ENCODE measurements at regions not wholly inside any gene's neighbourhood (a gene's known extent, or its start where the extent isn't known, plus 50 kb on each side); places are given as distances from the start of the nearest gene placed in this dataset.

DNA sequence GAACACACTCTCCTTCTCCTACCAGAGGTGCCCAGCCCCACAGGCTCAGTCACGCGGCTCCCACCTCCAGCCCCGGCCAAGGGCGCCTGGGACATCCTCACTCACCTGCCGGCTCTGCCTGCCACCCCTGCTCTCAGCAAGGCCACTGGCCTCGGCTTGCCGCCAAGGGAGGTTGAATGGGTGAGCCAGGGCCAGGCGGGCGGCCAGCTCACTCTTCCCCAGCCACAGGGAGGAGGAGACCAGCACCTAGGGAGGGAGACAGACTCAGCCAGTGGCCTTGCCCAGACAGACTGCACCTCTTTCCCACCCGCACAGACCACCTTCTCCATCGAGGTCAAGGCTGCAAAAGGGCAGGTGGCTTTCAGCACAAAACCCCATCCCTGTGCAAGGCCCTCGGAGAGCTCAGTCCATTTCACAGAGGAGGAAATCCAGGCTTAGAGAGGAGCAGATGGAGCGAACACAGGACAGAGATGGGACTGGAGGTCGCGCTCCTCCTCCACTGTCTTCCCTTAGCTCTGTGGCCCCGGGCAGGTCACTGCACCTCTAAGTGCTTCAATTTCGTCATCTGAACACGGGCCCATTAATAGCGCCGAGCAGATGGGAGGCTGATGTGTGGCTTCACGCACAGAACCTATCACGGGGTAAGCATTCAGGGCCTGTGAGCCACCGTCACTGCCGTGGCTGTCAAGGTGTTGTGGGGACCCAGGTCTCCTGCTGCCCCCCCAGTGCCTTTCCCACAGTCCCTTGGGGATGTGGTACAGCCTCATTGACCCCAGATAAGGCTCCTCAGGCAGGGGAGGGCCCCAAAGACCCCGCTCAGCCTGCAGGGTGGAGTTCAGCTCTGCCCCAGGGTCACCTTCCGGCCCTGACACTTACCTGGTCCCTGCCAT lies 56.1 kb downstream of the RMI2 start:
- no peak for DNase-seq (ENCODE audit: low spot score)

DNA sequence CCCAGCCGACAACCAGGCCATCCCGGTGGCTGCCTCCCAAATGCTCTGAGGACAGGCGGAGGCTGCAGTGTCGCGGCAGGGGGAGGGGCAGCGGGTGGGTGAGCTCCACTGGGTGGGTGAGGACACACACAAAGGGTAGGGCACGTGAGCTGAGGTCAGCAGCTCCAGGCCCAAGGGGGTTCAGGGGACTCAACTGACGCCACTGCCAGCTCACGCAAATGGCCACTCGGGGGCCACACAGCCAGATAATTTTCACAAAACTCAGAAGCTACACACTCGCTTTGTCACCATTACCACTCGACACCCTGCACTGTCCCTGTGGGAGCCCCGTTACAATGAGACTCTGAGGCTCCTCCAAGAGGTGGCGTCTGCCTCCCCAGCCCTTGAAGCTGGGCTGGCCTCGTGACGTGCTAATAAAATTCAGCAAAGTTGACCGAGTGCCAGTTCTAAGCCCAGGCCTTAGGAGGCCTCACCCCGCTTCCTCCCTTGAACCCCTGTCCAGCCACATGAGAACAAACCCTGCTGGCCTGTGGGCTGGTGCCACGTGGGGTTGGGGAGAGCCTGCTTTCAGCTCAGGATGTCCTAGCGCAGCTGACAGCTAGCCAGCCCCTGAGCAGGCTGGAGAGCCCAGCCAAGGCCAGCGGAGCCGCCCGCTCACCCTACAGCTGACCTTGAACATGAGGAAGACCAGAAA lies 56.9 kb downstream of the RMI2 start:
- no peak for DNase-seq (ENCODE audit: low spot score)

DNA sequence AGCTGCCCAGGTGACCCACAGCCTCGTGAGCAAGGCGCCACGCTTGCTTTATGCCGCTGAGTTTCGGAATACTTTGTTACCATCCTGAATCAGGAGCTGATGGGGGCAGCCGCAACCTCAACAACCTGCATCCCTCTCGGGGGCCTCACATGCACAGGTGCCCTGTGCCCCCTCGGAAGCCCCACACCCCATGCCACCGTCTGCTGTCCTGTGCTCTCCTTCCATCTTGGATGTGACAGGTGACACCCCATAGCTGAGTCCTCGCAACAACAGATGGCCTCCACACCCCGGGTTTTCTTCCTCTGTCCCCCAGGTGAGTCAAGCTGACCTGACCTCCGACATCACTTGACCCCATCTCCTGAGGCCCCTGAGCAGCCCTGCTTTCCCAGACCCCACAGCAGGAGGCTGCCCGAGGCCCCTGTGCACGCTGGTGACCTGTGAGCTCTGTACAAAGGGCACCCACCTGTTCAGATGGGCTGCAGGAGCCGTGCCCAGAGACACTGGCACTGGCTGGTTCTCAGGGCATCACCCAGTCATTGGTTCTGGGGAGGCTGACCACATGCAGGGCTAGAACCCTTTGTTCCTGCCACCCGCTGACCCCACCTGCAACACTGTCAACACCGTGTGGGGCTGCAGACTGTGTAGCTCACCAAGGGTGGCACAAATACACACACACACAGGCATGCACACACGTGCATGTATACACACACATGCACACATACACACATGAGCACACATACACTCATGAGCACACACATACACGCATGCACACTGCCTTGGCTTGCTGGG lies 57.7 kb downstream of the RMI2 start:
- no peak for DNase-seq (ENCODE audit: low spot score)

DNA sequence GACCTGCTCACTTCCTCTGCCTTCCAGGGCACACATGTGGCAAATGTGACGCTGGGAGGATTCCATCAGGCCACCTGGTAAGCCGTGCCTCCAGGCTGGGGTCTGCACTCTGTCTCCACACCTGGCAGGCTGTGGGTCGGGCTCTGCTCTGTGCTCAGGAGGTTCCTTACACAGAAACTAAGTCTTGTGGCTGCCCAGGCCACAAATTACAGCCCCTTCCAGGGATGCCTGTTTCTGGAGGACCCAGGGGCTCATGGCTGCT lies 58.2 kb downstream of the RMI2 start:
- DNase-seq (ENCODE audit: low spot score), result no peak

DNA sequence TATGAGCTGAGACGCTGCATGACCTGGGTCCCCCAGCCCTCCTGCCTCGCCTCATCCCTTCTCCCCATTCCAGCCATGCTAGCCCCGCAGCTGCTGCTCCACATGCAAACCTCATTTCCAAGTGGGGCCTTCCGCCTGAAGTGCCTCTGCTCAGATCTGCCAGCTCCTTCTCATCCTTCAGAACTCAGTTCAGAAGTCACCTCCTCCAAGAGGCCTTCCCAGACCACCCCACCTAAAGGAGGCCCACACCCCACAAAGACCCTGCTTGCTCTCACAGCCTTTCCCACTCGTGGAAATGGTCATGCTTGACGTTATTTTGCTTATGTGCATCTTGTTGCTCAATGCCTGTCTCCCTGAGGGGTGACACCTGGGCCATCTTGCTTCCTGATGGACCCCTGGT lies 58.7 kb downstream of the RMI2 start:
- DNase-seq (ENCODE audit: low spot score), result no peak

DNA sequence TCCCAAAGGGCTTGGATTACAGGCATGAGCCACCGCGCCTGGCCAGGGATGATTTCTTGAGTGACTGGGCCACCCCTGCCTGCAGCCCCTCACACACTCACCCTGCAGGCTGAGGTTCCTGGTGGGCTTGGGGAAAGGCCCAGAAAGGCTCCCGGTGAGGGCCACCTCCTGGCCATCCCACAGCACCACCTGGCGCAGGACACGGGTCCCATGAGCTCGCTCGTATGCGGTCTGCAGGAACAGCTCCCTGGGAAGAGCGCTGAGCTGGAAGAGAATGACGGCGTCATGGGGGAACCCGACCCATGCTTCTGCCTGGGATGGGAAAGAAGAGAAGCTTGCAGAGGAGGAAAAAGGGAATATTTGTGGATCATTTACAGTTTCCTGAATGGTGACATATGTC lies 59.3 kb downstream of the RMI2 start:
- no peak for DNase-seq (ENCODE audit: low spot score)

DNA sequence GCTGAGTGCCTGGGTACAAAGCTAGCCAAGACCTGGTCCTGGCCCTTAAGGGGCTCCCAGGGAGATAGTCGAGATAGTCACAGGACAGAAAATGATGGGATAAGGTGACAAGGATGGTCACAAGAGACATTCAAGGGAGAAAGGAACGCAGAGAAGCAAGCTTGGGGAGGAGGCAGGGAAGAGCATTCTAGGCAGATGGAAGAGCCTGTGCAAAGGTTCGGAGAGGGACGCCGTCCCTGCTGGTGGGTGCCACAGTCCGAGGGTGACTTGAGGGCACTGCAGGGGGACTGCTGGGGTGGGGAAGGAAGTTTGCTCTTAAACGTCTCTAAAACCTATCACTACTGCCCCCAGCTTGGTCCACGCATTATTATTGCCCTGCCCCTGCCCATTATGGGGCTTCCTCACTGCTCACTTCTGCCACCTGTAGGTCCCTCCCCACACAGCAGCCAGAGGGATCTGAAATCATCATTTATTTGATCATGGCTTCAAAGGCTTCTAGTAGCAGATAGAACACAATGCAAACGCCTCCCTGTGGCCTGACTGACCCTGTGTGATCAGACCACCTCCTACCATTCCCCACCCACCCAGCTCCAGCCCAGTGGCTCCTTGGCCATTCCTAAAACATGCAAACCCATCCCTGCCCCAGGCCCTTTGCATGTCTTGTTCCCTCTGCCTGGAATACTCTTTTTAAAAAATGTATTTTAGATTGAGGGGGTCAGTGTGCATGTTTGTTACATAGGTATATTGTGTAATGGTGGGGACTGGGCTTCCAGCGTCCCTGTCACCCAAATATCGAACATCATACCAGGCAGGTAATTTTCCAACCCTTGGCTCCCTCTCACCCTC lies 60.3 kb downstream of the RMI2 start:
- peak; percentile 79 for DNase-seq (ENCODE audit: low spot score)

DNA sequence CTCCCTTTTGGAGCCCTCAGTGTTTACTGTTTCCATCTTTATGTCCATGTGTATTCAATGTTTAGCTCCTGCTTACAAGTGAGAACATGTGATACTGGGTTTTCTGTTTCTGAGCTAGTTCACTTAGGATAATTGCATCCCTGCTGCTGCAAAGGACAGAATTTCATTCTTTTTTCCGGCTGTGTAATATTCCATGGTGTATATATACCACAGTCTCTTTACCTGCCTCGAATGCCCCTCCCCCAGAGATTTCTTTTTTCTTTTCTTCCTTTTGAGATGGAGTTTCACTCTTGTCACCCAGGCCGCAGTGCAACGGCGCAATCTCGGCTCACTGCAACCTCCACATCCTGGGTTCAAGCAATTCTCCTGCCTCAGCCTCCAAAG lies 60.9 kb downstream of the RMI2 start:
- DNase-seq (ENCODE audit: low spot score), result no peak

DNA sequence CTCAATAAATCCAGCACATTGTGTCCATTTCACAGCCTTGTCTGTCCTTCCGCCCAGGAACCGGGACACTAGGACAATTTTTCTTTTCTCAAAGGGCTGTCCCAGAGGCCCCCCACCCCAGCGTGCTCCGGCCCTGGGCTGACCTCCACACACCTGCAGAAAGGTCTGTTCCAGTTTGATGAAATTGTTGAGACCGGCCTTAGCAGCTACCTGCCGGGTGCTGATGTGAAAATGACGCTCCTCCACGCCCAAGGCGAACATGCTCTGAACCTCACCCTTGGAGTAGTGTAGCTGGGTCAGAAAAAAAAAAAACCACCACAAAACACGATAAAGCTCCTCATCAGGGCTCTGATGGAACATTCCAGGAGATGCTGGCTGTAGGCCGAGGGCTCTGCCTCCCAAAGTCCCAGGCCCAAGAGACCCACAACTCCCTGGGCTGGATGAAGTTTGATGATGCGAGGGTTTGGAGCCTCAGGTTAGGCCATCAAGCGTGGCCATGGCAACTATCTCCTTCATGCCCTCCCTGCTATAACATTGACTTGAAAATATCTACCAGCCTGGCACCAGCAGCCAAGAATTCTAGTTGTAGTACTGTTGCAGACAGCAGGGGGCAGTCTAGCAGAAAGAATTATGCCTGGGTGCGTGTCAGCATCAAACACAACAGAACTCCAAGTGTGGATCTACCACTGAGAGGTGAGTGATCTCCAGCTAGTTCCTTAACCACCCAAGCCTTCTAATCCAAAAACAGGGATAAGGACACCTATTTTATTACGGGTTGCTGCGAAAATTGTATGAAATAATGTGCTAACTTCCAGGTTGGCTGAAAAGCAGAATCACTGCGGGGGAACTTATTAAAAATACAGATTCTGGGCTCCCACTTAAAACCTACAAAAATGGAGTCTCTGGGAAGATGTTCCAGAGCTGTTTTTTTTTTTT lies 62.1 kb downstream of the RMI2 start:
- DNase-seq (ENCODE audit: low spot score), result peak; percentile 81

DNA sequence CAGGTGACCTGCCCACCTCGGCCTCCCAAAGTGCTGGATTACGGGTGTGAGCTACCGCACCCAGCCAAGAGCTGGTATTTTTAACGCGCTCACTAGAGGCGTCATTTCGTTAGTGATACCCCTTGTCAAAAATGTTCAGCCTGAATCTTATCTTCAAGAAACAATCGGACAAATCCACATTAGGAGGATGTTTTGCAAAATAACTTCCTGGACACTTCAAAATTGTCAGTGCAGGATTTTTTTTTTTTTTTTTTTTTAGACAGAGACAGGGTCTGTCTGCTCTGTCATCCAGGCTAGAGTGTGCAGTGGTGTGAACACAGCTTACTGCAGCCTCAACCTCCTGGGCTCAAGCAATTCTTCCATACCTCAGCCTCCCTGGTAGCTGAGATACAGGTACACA lies 63.0 kb downstream of the RMI2 start:
- no peak for DNase-seq (ENCODE audit: low spot score)

DNA sequence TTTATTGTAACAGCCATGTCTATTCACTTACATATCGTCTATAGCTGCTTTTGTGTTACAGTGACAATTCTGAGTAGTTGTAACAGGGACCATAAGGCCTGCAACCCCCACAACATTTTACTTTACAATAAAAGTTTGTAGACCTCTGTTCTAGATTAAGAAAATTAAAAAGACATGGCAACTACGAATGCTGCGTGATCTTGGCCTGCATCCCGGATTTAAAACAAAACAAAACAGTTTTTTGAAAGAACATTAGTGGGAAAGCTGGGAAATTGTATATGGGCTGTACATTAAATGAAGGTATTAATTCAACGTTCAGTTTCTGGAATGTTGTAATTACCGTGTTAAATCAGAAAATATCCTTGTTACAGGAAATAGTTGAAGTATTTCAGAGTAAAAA lies 64.1 kb downstream of the RMI2 start:
- DNase-seq (ENCODE audit: low spot score), result no peak

DNA sequence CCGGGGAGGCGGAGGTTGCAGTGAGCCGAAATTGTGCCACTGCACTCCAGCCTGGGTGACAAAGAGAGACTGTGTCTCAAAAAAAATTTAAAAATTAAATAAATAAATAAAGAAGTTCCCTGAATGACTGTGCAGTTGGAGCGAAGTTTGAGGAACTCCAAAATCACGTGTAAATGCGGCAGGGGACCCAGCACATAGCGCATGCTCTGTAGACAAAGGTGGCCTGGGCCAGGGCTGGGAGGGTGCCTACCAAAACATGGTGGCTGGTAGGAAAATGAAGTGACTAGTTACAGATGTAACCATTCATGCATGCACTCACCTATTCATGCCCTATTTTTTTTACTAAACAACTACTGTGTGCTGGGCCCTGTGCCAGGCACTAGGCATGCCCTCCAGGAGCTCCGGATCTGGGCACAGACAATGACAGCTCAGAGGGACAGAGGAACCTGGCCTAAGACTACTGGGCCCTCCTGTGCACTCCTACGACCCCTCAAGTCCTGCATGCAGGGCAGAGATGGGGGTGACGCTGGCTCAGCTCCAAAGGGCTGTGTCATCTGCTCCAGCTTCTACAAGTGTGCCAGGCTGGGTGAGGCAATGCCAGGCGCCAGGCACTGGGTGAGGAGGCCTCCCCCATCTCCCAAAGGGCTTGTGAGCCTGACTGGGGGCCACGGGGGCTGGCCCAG lies 65.3 kb downstream of the RMI2 start:
- DNase-seq (ENCODE audit: low spot score), result no peak

DNA sequence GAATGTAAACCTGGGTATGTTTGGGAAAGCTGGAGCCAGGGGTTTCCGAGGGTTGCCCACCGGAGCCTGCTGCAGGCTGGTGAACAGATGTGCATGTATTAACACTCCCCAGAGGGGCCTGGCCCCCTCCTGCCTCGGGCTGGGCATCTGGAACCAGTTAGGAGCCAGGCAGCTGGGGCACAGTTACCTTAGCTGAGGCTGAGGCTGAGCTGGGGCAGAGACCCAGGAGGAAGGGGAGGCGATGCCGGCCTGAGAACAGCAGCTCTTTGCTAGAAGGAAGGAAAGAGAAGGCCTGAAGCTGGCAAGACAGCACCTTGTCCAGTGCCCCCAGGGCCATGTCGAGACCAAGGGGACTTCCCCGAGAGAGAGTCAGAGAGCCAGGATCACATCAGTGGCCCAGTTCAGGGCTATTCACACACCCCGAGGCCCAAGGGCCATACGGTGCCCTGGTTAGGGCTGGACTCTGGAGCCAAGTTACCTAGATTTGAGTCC lies 65.8 kb downstream of the RMI2 start:
- DNase-seq (ENCODE audit: low spot score), result no peak

DNA sequence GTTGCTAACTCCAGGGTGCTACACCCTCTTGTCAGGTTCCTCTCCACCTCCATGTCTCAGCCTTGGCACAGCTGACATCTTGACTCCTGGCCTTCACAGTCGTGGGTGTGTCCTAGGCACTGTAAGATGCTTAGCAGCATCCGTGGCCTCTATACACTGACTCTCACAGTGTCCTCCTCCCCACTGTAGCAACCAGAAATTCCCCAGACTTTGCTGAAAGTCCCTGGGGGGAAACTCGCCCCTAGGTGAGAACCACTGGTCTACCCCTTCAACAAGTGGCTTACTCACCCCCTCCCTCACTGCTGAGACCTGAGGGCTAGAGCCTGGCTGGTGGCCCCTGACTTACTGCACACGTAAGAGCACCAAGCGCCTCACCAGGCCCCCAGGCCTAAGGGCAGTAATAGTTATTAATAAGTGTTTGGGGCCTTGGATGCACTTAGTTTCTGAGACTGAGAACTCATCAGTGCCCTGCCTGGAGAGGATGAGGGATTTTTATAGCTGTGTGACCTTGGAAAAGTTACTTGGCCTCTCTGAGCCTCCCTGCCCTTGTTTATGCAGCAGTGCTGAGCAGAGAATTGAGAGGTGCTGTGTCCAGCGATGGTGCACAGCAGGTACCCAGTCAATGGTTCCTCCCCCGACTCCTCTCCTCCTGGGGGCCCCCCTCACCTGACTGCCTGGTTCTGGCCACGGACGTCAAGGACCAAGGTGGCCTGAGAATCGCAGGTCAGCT lies 67.1 kb downstream of the RMI2 start:
- no peak for DNase-seq (ENCODE audit: low spot score)

DNA sequence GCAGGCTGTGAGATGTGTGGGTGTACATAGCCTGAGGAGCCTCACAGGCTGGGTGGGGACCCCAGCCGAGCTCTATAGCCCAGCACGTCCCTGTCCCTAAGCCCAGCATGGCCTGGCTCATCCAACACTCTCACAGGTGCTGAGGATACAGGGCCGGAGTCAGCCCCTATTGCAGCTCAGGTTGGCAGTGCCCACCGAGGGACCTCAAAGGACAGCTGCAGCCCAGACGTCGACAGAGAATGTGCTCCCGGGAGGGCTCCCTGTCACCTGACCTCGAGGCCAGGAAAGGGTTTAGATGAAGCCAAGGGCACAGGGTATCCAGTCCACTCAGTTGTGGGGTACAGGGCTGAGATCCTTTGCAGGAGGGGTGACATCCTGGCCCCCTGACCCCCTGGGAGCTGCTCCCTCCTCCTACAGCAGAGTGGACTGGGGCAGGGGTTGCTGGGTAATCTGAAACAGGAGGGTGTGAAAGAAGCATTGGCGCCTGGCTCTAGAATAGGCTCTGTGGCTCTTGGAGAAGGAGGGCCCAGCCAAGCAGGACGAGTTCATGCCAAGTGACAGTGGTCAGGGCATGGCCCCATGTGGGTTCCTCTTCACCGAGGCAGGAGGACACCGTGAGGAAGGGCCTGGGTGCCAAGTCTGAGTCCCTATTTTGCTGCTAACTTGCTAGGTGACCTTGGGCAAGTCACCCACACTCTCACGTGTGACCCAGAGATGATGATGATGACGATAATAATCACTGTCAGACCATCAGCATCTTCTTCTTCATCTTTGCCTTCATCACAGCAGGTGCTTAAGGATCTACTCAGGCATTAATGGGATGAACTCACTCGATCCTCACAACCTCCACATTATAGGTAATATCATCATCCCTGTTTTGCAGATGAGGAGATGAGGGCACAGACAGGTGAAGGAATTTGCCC lies 68.0 kb downstream of the RMI2 start:
- DNase-seq (ENCODE audit: low spot score), result no peak

DNA sequence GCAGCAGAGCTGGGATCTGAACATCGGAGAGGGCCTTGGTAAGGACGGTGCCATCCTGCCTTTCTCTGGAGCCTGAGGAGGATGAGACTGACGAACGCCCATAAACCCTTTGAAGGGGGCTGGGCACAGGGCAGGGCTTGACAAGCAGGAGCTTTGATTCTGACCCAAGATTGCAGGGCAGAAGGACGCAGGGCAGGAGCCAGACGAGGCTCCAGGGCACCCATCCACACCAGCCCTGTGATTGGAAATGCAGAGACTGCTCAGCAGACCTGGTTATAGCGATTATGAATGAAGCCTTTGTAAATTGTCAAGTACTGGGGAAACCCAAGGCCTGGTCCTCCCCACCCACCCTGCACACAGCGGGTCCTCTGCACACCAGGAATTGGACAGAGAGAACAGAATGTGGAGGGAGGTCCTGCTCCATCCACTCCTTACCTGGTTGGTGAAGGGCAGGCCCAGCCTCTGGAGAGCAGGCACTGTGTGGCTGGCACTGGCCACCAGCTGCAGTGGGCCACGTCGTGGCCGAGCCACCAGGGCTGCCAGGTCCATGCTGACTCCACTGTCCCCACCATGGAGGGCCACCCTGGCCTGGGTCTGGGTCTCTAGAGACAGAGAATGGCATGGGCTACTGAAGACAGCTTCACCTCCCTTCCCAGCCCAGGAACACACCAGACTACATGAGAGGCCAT lies 68.8 kb downstream of the RMI2 start:
- no peak for DNase-seq (ENCODE audit: low spot score)

DNA sequence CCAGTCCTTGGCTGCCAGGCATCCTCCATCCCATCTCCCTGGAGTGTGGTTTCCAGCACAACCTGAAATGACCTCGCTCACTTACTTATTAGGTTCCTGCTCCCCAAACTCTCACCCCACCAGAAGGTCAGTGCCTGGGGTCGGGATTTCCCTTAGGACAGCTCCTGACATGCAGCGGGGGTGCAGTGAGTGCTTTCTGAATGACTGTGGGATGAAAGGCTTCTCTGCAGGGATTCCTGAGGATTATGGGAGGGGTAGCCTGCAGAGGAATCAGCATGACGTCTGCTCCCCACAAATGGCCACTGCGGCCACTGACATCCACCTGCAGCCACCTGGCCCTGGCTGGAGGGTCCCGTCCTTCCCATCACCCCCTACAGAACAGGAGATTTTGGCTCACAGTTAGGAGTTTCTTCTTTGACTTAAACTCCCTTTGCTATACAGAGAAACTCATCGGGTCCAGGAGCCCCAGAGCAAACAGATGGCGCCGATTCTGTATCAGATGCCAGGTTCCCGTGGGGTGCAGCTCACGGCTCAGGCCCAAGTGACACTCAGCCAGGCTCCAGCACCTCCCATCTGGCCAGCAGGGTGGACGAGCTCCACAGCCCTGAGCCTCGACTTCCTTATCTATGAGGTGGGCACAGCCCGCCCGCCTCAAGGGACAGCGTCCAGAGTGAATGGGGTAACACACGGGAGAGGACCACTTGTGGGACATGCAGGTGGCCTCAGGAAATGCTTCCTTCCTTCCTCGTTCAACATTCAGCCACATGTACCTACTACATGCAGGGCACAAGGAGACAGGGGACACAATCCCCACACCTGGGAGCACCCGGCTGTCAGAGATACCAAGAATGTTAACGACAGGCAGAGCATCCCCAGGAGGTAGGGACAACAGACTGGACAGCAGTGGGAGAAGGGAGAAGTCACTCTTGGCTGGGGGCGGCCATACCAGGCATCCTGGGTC lies 69.8 kb downstream of the RMI2 start:
- no peak for DNase-seq (ENCODE audit: low spot score)

Measured in germinal center (tissue), 1 donor.